SK-N-SH (cell line): ENCODE measurements at regions not wholly inside any gene's neighbourhood (a gene's known extent, or its start where the extent isn't known, plus 50 kb on each side); places are given as distances from the start of the nearest gene placed in this dataset.
"Not testable (repeated sequence)": the region's sequence is repeated elsewhere in the genome, so short reads cannot be mapped to it uniquely, and the experiment has no call there.

Experiments used
- CTCF ChIA-PET: fragments of 300-600, 350-600 bp; formaldehyde crosslinking; extraction: SDS; loops from one replicate; lab custom pipeline; 2021; lab: Yijun Ruan, JAX
- POLR2A ChIA-PET: fragments of 350-600 bp; sonication (Branson Sonifier 250); formaldehyde crosslinking; extraction: SDS; loops from one replicate; lab custom pipeline; 2020; ENCODE audit warnings: antibody characterized with exemption, inconsistent platforms; lab: Yijun Ruan, JAX
- DNase-seq: peaks from one replicate; pipeline ENCODE4 v3.0.0; 2012
- H2AFZ ChIP-seq: fragments of 200-600 bp; sonication (generic); 2 replicates; pipeline ENCODE4 v1.8.1; 2016; ENCODE audit warnings: antibody characterized with exemption, mild to moderate bottlenecking, low read depth
- H3F3A ChIP-seq: fragments of 200-600 bp; sonication (generic); replicated peaks from 2 replicates; pipeline ENCODE3; 2016; ENCODE audit warnings: antibody characterized with exemption, mild to moderate bottlenecking; ENCODE audit not compliant: insufficient read depth
- H3K27ac ChIP-seq, 2 experiments: fragments of 200-500 bp in 1 of 2; fragments of 200-600 bp in 1 of 2; sonication (Bioruptor generic) in 1 of 2; sonication (generic), shearing (Covaris generic) in 1 of 2; 2 replicates each; pipeline versions ENCODE4 v1.5.1 to v1.6.1; 2014 to 2016; ENCODE audit warnings: low read depth in 2 of 2, inconsistent platforms in 1 of 2, low read length in 1 of 2, mild to moderate bottlenecking in 1 of 2, mixed read lengths in 1 of 2
- H3K27me3 ChIP-seq: fragments of 200-600 bp; sonication (generic), shearing (Covaris generic); 2 replicates; pipeline ENCODE4 v1.6.1; 2016; ENCODE audit warnings: mixed run types; ENCODE audit not compliant: insufficient read depth
- H3K36me3 ChIP-seq, 2 experiments: fragments of 200-500 bp in 1 of 2; fragments of 200-600 bp in 1 of 2; sonication (Bioruptor generic) in 1 of 2; sonication (generic) in 1 of 2; replicated peaks in 1 of 2; 2 replicates each; pipeline versions ENCODE3 to v1.5.1; 2014 to 2016; ENCODE audit warnings: low read length in 1 of 2, mild to moderate bottlenecking in 1 of 2; ENCODE audit not compliant: insufficient read depth in 2 of 2, control insufficient read depth in 1 of 2
- H3K4me1 ChIP-seq, 2 experiments: fragments of 200-500 bp in 1 of 2; fragments of 200-600 bp in 1 of 2; sonication (Bioruptor generic) in 1 of 2; sonication (generic), shearing (Covaris generic) in 1 of 2; 2 replicates each; pipeline versions ENCODE4 v1.5.1 to v1.6.1; 2014 to 2016; ENCODE audit warnings: low read depth in 1 of 2, low read length in 1 of 2, mixed run types in 1 of 2; ENCODE audit not compliant: insufficient read depth in 2 of 2, control insufficient read depth in 1 of 2
- H3K4me2 ChIP-seq: fragments of 200-600 bp; sonication (generic), shearing (Covaris generic); 2 replicates; pipeline ENCODE4 v1.6.1; 2017; ENCODE audit warnings: mixed run types
- H3K4me3 ChIP-seq, 2 experiments: fragments of 200-500 bp in 1 of 2; fragments of 200-600 bp in 1 of 2; sonication (Bioruptor generic) in 1 of 2; sonication (generic), shearing (Covaris generic) in 1 of 2; 2 replicates each; pipeline versions ENCODE4 v1.5.1 to v1.8.1; 2014 to 2016; ENCODE audit warnings: low read depth in 2 of 2, inconsistent platforms in 1 of 2, low read length in 1 of 2, mild to moderate bottlenecking in 1 of 2, mixed read lengths in 1 of 2, moderate library complexity in 1 of 2
- H3K79me2 ChIP-seq: fragments of 200-600 bp; sonication (generic); 2 replicates; pipeline ENCODE4 v1.8.1; 2017; ENCODE audit warnings: mild to moderate bottlenecking; ENCODE audit not compliant: insufficient read depth
- H3K9ac ChIP-seq: fragments of 200-600 bp; sonication (generic); 2 replicates; pipeline ENCODE4 v1.6.1; 2017; ENCODE audit warnings: mixed run types
- H3K9me2 ChIP-seq: fragments of 200-600 bp; sonication (generic); 2 replicates; pipeline ENCODE4 v1.6.1; 2017; ENCODE audit warnings: mixed run types
- H3K9me3 ChIP-seq: fragments of 200-600 bp; sonication (generic); 2 replicates; pipeline ENCODE4 v1.6.1; 2017; ENCODE audit warnings: mixed run types, mild to moderate bottlenecking, moderate library complexity
- H4K20me1 ChIP-seq: fragments of 200-600 bp; sonication (generic); 2 replicates; pipeline ENCODE4 v1.6.1; 2017; ENCODE audit warnings: mild to moderate bottlenecking, mixed run types; ENCODE audit not compliant: insufficient read depth
- CHD2 ChIP-seq: fragments of 150-350 bp; IDR thresholded peaks from 2 replicates; pipeline ENCODE4 v1.6.1; 2018; ENCODE audit warnings: low read length; ENCODE audit not compliant: partially characterized antibody
- ELF1 ChIP-seq: IDR thresholded peaks from 2 replicates; pipeline ENCODE4 v1.4.0; 2012
- EP300 ChIP-seq, 2 experiments: IDR thresholded peaks; 2 replicates each; pipeline versions ENCODE4 v1.4.0 to v1.6.1; 2012; ENCODE audit warnings: borderline replicate concordance in 1 of 2, low read depth in 1 of 2, low read length in 1 of 2
- EZH2phosphoT487 ChIP-seq: fragments of 200-600 bp; sonication (generic); IDR thresholded peaks from 2 replicates; pipeline ENCODE4 v1.6.1; 2017; ENCODE audit warnings: low read depth, mixed run types, mild to moderate bottlenecking, antibody characterized with exemption, moderate library complexity, borderline replicate concordance
- GABPA ChIP-seq: IDR thresholded peaks from 2 replicates; pipeline ENCODE4 v1.4.0; 2012; ENCODE audit warnings: low read depth, mild to moderate bottlenecking
- MEF2A ChIP-seq: IDR thresholded peaks from 2 replicates; pipeline ENCODE4 v1.4.0; 2012; ENCODE audit warnings: low read depth, borderline replicate concordance
- POLR2AphosphoS5 ChIP-seq: IDR thresholded peaks from 2 replicates; pipeline ENCODE4 v1.6.1; 2012; ENCODE audit warnings: low read depth, low read length
- REST ChIP-seq: IDR thresholded peaks from 2 replicates; pipeline ENCODE4 v1.6.1; 2012; ENCODE audit warnings: mild to moderate bottlenecking, low read depth, low read length, moderate library complexity
- SIN3A ChIP-seq: IDR thresholded peaks from 2 replicates; pipeline ENCODE4 v1.6.1; 2012; ENCODE audit warnings: low read depth, mild to moderate bottlenecking, low read length, moderate library complexity, borderline replicate concordance
- SMC3 ChIP-seq: IDR thresholded peaks from 2 replicates; pipeline ENCODE4 v1.6.1; 2012; ENCODE audit warnings: low read depth, low read length, improper control_type of control experiment
- TCF12 ChIP-seq: IDR thresholded peaks from 2 replicates; pipeline ENCODE4 v1.4.0; 2012
- ZBTB33 ChIP-seq: IDR thresholded peaks from 2 replicates; pipeline ENCODE4 v1.4.0; 2012; ENCODE audit warnings: low read depth, borderline replicate concordance
- WGBS: methylation state at CpG from one replicate; pipeline ENCODE4 v1.1.6; 2017; ENCODE audit warnings: low lambda C conversion rate; 5-methylcytosine and 5-hydroxymethylcytosine counted together

GRCh38 chrX:93875621-93876282 is 201.7 kb downstream of the FAM133A start:
- CTCF ChIA-PET: interaction anchor here (0.9 kb wide), 1 partner anchor 28 kb away, joined by 4 read pairs; no protein-coding TSS in a partner anchor
- POLR2A ChIA-PET: no interaction called here

DNA sequence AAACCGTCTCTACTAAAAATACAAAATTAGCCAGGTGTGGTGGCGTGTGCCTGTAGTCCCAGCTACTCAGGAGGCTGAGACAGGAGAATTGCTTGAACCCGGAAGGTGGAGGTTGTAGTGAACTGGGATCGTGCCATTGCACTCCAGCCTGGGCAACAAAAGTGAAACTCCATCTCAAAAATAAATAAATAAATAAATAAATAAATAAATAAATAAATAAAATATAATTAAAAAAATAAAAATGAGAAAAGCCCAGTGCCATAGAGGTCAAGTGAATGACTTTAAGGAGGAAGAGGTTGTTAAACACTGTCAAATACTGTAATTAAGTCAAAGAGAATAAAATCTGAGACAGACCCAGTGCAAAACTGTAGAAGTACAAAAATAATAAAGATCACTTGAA is 247.0 kb downstream of the FAM133A start:
- H3K36me3 ChIP-seq, H3K4me1 ChIP-seq, DNase-seq, H3K4me3 ChIP-seq, H3F3A ChIP-seq, H3K79me2 ChIP-seq, H3K27me3 ChIP-seq, H3K9me3 ChIP-seq, H3K27ac ChIP-seq, H4K20me1 ChIP-seq, H3K4me2 ChIP-seq, POLR2A ChIA-PET, H2AFZ ChIP-seq, H3K9ac ChIP-seq, CTCF ChIA-PET, H3K9me2 ChIP-seq: not testable (repeated sequence)
- 24% methylated on average over 4 of the region's 4 CpGs for WGBS

More at GRCh38 chrX:93875621-93876282, 201.7 kb downstream of the FAM133A start:
- Histone ChIP-seq H3K27ac (no peak overlapping the region), H3K4me3 (no peak overlapping the region), H3K27me3 (no peaks in the 10 kb centered on the region; the same call in 1 of the 2 replicates), H3K36me3 (no peaks in the 10 kb centered on the region), H4K20me1 (no peaks in the 10 kb centered on the region), H3K9me2 (no peaks in the 10 kb centered on the region), H3F3A (no peaks in the 10 kb centered on the region), H3K4me1 (no peaks in the 10 kb centered on the region), H2AFZ (no peak overlapping the region), H3K4me2 (no peak overlapping the region), H3K79me2 (no peaks in the 10 kb centered on the region), H3K9ac (no peak overlapping the region), H3K9me3 (no peaks in the 10 kb centered on the region)
- DNase-seq: no peak
- TF ChIP-seq CHD2 (no peak), SMC3 (no peak), ZBTB33 (no peak)
- WGBS: 13% methylated on average over 3 of the region's 4 CpGs

- Histone ChIP-seq H3K79me2 (no peaks in the 10 kb centered on the region), H3K9me2 (0 out of 2 replicates have a peak, but pooled peaks cover 4% of the 10 kb centered on the region), H3K4me3 (no peak overlapping the region), H3K9me3 (no peaks in the 10 kb centered on the region), H4K20me1 (no peaks in the 10 kb centered on the region), H3K27ac (no peak overlapping the region), H3K27me3 (no peaks in the 10 kb centered on the region), H3K36me3 (no peaks in the 10 kb centered on the region), H3K4me1 (no peaks in the 10 kb centered on the region), H2AFZ (no peak overlapping the region), H3K9ac (no peak overlapping the region), H3F3A (no peaks in the 10 kb centered on the region), H3K4me2 (no peak overlapping the region)
- POLR2A ChIA-PET: no interaction called here
- CTCF ChIA-PET: no interaction called here
- WGBS: 6% methylated on average over 5 of the region's 5 CpGs
- no peak for DNase-seq
- no peak for TF ChIP-seq TCF12
- TF ChIP-seq ZBTB33: no peak
- TF ChIP-seq SIN3A: no peak
- no peak for TF ChIP-seq ELF1
- no peak for TF ChIP-seq GABPA
- TF ChIP-seq POLR2AphosphoS5: no peak
- TF ChIP-seq MEF2A: no peak
- TF ChIP-seq EZH2phosphoT487: no peak
- no peak for TF ChIP-seq REST
- no peak for TF ChIP-seq SMC3
- TF ChIP-seq EP300 (IDR thresholded peaks at IDR 0.05; ENCODE audit: borderline replicate concordance in 1 of 2, low read depth in 1 of 2, low read length in 1 of 2): no peak
Observed at GRCh38 chrX:93932471-93933220, 258.6 kb downstream of the FAM133A start.
